SW480 (cell line): ENCODE measurements at regions not wholly inside any gene's neighbourhood (a gene's known extent, or its start where the extent isn't known, plus 50 kb on each side); places are given as distances from the start of the nearest gene placed in this dataset.
"Not testable (repeated sequence)": the region's sequence is repeated elsewhere in the genome, so short reads cannot be mapped to it uniquely, and the experiment has no call there.

Source experiments
- DNase-seq: peaks from one replicate; pipeline ENCODE4 v3.0.0-alpha.2; 2016; ENCODE audit warnings: low spot score

DNA sequence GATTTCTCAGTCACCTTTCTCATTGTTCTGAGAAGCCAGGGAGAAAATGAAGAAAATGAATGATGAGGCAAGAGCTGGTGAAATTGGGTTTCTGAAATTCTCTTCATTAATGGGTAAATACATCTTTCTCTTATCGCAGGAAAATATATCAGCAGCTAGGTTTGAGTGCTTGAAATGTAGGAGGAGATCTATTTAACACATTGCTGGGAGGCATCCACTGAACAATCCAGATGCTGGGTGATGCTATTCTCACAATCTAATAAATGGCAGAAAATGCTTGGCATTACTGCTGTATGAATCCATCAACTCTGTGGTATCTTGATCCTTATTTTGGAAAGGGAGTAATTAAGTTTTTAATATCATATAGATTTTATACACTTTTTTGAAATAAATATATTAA, 199.6 kb upstream of the LRP1B start:
- DNase-seq = no peak

DNA sequence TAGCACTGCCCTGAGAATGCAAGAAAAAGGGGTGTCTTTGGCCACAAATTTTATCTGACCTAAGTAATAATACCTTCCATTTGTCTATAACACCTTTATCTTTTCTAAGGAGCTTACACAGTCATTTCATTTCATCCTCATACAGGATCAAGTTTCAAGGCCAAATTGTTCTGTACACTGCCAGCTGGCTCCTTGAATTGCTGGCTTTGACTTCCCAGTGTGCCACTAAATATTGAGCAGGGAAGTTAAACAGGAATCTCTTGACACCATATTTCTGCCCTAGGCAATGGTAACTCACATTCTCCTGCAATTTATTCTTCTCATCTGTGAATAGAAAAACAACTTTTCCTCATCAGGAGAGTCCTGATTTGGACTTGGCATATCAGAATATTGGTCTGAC, 195.1 kb upstream of the LRP1B start:
- no peak for DNase-seq

GRCh38 chr2:142323206-142323605, 192.4 kb upstream of the LRP1B start:
- DNase-seq = no peak

GRCh38 chr2:142321706-142322280, 191.0 kb upstream of the LRP1B start:
- no peak for DNase-seq

GRCh38 chr2:142320067-142320466, 189.3 kb upstream of the LRP1B start:
- DNase-seq = no peak

- DNase-seq = no peak
Measured at GRCh38 chr2:142316049-142316448, 185.2 kb upstream of the LRP1B start.

- no peak for DNase-seq
Measured at GRCh38 chr2:142315346-142315745, 184.5 kb upstream of the LRP1B start.

DNA sequence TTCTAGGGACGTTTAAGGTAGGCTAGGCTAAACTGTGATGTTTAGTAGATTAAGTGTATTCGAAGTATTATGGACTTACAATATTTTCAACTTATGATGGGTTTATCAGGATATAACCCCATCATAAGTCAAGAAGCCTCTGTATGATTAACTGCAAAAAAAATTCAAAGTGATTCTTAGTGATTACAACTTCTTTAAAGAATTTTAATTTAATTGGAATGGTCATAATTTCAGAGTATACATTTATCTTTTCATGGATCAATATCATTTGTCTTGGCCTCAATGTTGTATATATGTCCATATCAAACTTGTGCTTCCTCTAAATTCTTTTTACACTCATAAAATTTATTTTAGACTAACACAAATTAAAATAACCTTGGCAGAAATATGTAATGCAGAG, 183.3 kb upstream of the LRP1B start:
- no peak for DNase-seq

- no peak for DNase-seq
Measured at GRCh38 chr2:142310530-142310929, 179.7 kb upstream of the LRP1B start.

GRCh38 chr2:142308744-142309143, 177.9 kb upstream of the LRP1B start:
- no peak for DNase-seq

DNA sequence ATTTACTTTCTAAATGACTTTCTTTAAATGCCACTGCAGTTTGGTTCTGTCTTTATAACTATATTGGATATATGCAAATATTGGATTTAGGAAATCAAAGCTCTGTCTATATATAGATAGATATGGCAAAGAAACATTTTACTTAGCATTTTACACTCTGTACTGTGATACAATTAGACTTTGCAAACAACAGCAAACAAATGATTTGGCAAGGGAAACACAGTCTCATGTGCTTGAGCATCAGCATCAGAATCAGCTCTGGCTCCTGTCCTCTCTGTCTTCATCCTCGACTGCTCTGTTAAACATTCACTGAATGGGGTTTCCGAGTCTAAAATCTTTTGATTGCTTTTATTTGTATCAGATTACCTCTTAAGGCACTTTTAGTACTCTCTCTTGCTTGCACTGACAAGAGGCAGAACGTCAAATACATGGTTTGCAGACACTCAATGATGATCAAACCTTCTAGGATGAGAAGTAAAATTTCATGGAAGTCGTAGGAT, 176.8 kb upstream of the LRP1B start:
- DNase-seq = no peak

GRCh38 chr2:142307086-142307485, 176.3 kb upstream of the LRP1B start:
- DNase-seq = no peak

GRCh38 chr2:142306131-142306530, 175.3 kb upstream of the LRP1B start:
- DNase-seq = no peak

GRCh38 chr2:142300517-142300916, 169.7 kb upstream of the LRP1B start:
- no peak for DNase-seq

- DNase-seq = no peak
Measured at GRCh38 chr2:142299021-142299420, 168.2 kb upstream of the LRP1B start.

- DNase-seq = no peak
Measured at GRCh38 chr2:142294225-142294624, 163.4 kb upstream of the LRP1B start.

DNA sequence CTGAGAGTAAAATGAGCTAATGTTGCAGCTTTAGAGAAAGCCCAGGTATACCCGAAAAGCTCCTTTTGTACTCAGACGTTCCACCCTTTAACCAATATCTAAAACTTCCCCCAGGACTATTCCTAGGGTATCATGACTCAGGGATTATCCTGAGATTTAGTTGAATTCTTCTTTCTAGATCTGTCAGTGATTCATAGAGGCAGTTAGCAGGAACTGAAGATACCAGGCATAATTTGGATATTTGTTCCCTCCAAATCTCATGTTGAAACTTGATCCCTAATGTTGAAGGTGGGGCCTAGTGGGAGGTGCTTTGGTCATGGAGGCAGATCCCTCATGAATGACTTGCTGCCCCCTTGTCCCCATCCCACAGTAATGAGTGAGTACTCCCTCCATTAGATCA, 161.2 kb upstream of the LRP1B start:
- no peak for DNase-seq

DNA sequence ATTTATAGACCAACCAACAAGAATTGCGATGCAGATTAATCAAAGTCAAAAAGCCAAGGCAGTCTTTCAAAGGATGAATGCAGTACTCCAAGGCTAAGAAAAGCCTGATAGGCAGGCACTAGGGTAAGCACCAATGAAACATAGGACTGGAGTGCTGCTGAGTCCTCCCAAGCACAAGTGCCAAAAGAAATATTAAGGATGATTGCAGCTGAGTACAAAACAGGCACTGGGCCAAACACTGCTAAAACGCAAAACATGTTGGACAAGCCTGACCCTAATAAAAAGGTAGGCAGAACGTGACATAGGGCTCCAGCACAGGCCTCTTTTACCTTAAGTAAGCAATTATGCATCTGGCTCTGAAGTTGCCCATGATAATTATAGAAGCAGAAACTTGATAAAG, 160.1 kb upstream of the LRP1B start:
- no peak for DNase-seq

- DNase-seq = no peak
Measured at GRCh38 chr2:142286618-142287017, 155.8 kb upstream of the LRP1B start.

DNA sequence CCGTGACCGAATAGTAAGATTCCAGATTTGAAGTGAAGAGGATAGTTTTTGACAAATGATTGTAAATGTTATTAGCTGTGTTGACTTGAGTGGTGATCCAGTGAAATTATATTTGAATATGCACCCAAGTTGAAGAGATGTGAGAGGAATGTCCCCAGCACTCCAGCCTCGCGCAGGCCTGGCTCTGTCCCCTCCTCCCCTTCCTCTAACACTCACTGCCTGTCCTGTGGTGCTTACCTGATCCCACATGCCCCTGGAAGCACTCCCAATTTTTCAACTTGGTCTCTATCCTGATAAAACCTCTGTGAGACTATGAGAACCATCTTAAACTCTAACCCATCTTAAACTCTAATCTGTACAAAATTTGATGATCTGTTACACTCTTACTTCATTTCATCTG, 154.7 kb upstream of the LRP1B start:
- no peak for DNase-seq

DNA sequence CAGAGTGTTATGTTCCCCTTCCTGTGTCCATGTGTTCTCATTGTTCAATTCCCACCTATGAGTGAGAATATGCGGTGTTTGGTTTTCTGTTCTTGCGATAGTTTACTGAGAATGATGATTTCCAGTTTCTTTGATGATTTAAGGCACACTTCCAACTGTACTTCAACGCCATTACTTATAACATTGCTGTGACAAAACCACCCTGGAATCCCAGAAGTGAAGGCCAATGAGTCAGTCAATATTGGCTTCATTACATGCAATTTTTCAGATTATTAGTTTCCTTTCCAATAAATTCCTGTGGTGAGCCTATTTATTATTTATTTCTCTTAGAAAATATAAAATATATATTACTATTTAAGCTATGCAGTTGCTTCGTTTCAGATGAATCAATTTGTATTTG, 153.5 kb upstream of the LRP1B start:
- DNase-seq = not testable (repeated sequence)

- DNase-seq = no peak
Measured at GRCh38 chr2:142280831-142281230, 150.0 kb upstream of the LRP1B start.

GRCh38 chr2:142270990-142271389, 140.2 kb upstream of the LRP1B start:
- DNase-seq = no peak

GRCh38 chr2:142270291-142270690, 139.5 kb upstream of the LRP1B start:
- DNase-seq = no peak

DNA sequence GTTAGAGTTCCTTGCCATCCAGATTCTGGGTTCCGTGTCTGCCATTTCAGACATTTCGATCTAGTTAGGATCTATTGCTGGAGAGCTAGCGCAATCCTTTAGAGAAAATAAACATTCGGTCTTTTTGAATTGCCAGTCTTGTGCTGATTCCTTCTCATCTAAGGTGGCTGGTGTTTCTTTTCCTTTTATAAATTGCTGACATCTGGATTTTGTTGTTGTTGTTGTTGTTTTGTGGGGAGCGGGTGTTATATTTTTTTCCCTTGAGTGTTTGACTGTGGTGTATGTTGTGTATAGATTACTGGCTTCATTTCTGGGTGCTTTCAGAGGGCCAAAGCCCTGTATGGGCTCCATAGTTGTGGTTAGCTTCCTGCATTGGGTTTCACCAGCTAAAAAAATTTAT, 128.5 kb upstream of the LRP1B start:
- DNase-seq = no peak
